Activated CD8-positive, alpha-beta T cell treated with anti-CD3 and anti-CD28 coated beads for 36 hours (primary cell): ENCODE measurements at regions not wholly inside any gene's neighbourhood (a gene's known extent, or its start where the extent isn't known, plus 50 kb on each side); places are given as distances from the start of the nearest gene placed in this dataset.

Experiments used
- ATAC-seq: fragments of 200-7000 bp; cut with Tn5 transposase; one replicate; pipeline ENCODE4 v1.10.0; 2021; ENCODE audit warnings: mild to moderate bottlenecking, moderate library complexity
- CTCF ChIA-PET: fragments of 350-600 bp; sonication (Branson Sonifier 250); formaldehyde crosslinking; loops from one replicate; lab custom pipeline; 2021; ENCODE audit warnings: antibody characterized with exemption; lab: Charles Lee
- POLR2A ChIA-PET: fragments of 350-600 bp; sonication (Branson Sonifier 250); formaldehyde crosslinking; loops from one replicate; lab custom pipeline; 2021; ENCODE audit warnings: antibody characterized with exemption; lab: Charles Lee
- DNase-seq: peaks from one replicate; pipeline ENCODE4 v3.0.0-alpha.2; 2020
- H3K27ac Mint-ChIP-seq: one replicate; pipeline ENCODE4 v1.8.0; 2021; ENCODE audit warnings: mild to moderate bottlenecking, mixed read lengths
- H3K27me3 Mint-ChIP-seq: one replicate; pipeline ENCODE4 v1.8.0; 2021; ENCODE audit warnings: mixed read lengths
- H3K36me3 Mint-ChIP-seq: one replicate; pipeline ENCODE4 v1.8.0; 2021; ENCODE audit warnings: low read depth, mixed read lengths
- H3K4me1 Mint-ChIP-seq: one replicate; pipeline ENCODE4 v1.8.0; 2021; ENCODE audit warnings: low read depth, mixed read lengths
- H3K4me3 Mint-ChIP-seq: one replicate; pipeline ENCODE4 v1.8.0; 2021; ENCODE audit warnings: mild to moderate bottlenecking, moderate library complexity, mixed read lengths
- H3K9me3 Mint-ChIP-seq: one replicate; pipeline ENCODE4 v1.8.0; 2021; ENCODE audit warnings: mixed read lengths
- intact Hi-C: fragments of 100-400 bp; cut with micrococcal nuclease; formaldehyde crosslinking; loops from one replicate; pipeline ENCODE4 v1.10.0; 2022
- TF ChIP-seq, protein P1 (sequence below): fragments of 200-600 bp; IDR thresholded peaks from one replicate; pipeline ENCODE4 v1.8.0; 2022; ENCODE audit warnings: antibody characterized with exemption, mild to moderate bottlenecking

DNA sequence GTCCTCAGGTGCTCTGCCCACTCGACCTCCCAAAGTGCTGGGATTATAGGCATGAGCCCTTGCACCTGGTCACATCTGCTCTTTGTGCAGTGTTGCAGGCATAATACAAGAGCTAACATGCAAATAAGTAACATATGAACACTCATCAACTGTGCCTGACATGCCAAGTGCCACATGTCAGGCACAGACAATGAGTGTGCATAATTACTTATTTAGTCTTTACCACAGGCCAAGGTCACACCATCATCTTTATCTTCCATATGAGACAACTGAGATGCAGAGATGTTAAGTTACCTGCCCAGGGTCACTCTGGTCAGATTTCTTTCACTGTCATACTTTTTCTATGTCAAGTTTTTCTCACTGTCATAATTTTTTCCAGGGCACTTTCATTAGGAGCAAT, 126.1 kb downstream of the PPIAL4G start:
- Mint-ChIP-seq H3K27me3 (peaks cover 24% of the 10 kb centered on the region), H3K9me3 (no peaks in the 10 kb centered on the region), H3K4me1 (peaks cover 16% of the 10 kb centered on the region), H3K36me3 (no peaks in the 10 kb centered on the region), H3K4me3 (no peak overlapping the region), H3K27ac (no peak overlapping the region)
- DNase-seq (no peak), ATAC-seq (no peak)
- CTCF ChIA-PET = interaction anchor here (0.9 to 1.7 kb wide), 3 partner anchors 12 to 15 kb away, joined by 4 to 5 read pairs (median 5); no protein-coding TSS in a partner anchor
- TF ChIP-seq, protein P1, sequence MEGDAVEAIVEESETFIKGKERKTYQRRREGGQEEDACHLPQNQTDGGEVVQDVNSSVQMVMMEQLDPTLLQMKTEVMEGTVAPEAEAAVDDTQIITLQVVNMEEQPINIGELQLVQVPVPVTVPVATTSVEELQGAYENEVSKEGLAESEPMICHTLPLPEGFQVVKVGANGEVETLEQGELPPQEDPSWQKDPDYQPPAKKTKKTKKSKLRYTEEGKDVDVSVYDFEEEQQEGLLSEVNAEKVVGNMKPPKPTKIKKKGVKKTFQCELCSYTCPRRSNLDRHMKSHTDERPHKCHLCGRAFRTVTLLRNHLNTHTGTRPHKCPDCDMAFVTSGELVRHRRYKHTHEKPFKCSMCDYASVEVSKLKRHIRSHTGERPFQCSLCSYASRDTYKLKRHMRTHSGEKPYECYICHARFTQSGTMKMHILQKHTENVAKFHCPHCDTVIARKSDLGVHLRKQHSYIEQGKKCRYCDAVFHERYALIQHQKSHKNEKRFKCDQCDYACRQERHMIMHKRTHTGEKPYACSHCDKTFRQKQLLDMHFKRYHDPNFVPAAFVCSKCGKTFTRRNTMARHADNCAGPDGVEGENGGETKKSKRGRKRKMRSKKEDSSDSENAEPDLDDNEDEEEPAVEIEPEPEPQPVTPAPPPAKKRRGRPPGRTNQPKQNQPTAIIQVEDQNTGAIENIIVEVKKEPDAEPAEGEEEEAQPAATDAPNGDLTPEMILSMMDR = no peak
- POLR2A ChIA-PET = interaction anchor here (3.4 kb wide), 1 partner anchor 22 kb away, joined by 22 read pairs; no protein-coding TSS in a partner anchor
- intact Hi-C loops = no loop called here

DNA sequence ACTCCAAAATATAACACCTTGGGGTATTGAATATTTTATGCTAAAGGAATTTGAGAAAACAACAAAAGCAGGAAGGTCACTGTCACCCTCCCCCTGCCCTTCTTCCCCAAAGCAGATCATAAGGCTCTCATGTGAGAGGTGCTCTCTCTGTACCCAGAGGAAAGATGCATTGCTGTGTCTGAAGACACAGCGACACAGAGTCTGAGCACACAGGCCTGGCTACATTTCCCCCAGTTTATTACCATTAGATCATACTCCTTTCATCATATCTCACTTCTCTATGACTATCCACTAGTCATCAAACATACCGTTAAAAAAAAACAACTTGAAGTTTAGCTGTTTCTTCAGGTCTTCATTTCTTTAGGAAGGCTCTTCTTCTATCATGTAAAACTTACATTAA, 127.1 kb downstream of the PPIAL4G start:
- Mint-ChIP-seq H3K9me3 (no peaks in the 10 kb centered on the region), H3K4me1 (peaks cover 7% of the 10 kb centered on the region), H3K27ac (no peak overlapping the region), H3K36me3 (no peaks in the 10 kb centered on the region), H3K27me3 (peaks cover 31% of the 10 kb centered on the region), H3K4me3 (no peak overlapping the region)
- no peak for DNase-seq
- CTCF ChIA-PET = interaction anchor here (0.9 to 1.3 kb wide), 3 partner anchors 10 to 16 kb away, joined by 3 to 5 read pairs (median 4); no protein-coding TSS in a partner anchor
- ATAC-seq = no peak
- intact Hi-C loops = no loop called here
- TF ChIP-seq, protein P1 = no peak
- POLR2A ChIA-PET = interaction anchor here (1.3 kb wide), 1 partner anchor 19 kb away, joined by 4 read pairs; no protein-coding TSS in a partner anchor

DNA sequence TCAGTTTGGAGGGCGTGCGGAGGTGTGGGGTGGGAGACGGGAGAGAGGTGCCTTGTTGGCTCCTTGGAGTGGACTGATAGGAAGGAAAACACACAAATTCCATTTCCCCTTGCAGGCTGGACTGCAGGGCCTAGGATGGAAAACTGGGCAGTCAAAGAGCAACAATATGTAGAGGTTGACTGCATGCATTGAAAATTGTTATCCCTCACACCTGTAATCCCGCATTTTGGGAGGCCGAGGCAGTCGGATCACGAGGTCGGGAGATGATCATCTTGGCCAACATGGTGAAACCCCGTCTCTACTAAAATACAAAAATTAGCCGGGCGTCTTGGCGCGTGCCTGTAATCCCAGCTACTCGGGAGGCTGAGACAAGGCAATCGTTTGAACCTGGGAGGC, 128.2 kb downstream of the PPIAL4G start:
- CTCF ChIA-PET = interaction anchor here (1.0 to 2.0 kb wide), 3 partner anchors 9 to 17 kb away, joined by 3 to 8 read pairs (median 4); no protein-coding TSS in a partner anchor
- no peak for ATAC-seq
- H3K36me3 Mint-ChIP-seq = no peaks in the 10 kb centered on the region
- peaks cover 7% of the 10 kb centered on the region for H3K4me1 Mint-ChIP-seq
- peaks cover 33% of the 10 kb centered on the region for H3K27me3 Mint-ChIP-seq
- no peak overlapping the region for H3K27ac Mint-ChIP-seq
- no peak overlapping the region for H3K4me3 Mint-ChIP-seq
- intact Hi-C loops = no loop called here
- POLR2A ChIA-PET = interaction anchor here (1.2 to 3.4 kb wide), 3 partner anchors 9 to 34 kb away, joined by 3 to 23 read pairs (median 7); no protein-coding TSS in a partner anchor
- TF ChIP-seq, protein P1 = no peak
- DNase-seq = no peak
- H3K9me3 Mint-ChIP-seq = no peaks in the 10 kb centered on the region

- no peak overlapping the region for H3K4me3 Mint-ChIP-seq
- DNase-seq (no peak), ATAC-seq (no peak)
- H3K4me1 Mint-ChIP-seq = peaks cover 7% of the 10 kb centered on the region
- peaks cover 35% of the 10 kb centered on the region for H3K27me3 Mint-ChIP-seq
- no peaks in the 10 kb centered on the region for H3K9me3 Mint-ChIP-seq
- POLR2A ChIA-PET = interaction anchor here (0.9 to 3.4 kb wide), 4 partner anchors 9 to 34 kb away, joined by 3 to 23 read pairs (median 5); no protein-coding TSS in a partner anchor
- no peaks in the 10 kb centered on the region for H3K36me3 Mint-ChIP-seq
- TF ChIP-seq, protein P1 = no peak
- CTCF ChIA-PET = interaction anchor here (1.0 to 2.1 kb wide), 4 partner anchors 8 to 18 kb away, joined by 3 to 8 read pairs (median 5); no protein-coding TSS in a partner anchor
- no peak overlapping the region for H3K27ac Mint-ChIP-seq
- intact Hi-C loops = no loop called here
These were observed 128.7 kb downstream of the PPIAL4G start for GRCh38 chr1:148354284-148354912.
